Body of pancreas (tissue), 4 donors: ENCODE measurements at regions not wholly inside any gene's neighbourhood (a gene's known extent, or its start where the extent isn't known, plus 50 kb on each side); places are given as distances from the start of the nearest gene placed in this dataset.

Source experiments
- POLR2A ChIP-seq, 3 donors: fragments of 450-650 bp; IDR thresholded peaks; one replicate each; pipeline ENCODE4 v1.6.1; 2016; ENCODE audit warnings: antibody characterized with exemption in 3 of 3, mild to moderate bottlenecking in 2 of 3
- TF ChIP-seq, protein P1 (sequence below), 7 experiments: fragments of 450-650 bp in 4 of 7; fragments of 200-600 bp in 3 of 7; sonication (generic) in 3 of 7; IDR thresholded peaks; one replicate each; pipeline ENCODE4 v1.5.1; 2016 to 2019; ENCODE audit warnings: antibody characterized with exemption in 7 of 7

DNA sequence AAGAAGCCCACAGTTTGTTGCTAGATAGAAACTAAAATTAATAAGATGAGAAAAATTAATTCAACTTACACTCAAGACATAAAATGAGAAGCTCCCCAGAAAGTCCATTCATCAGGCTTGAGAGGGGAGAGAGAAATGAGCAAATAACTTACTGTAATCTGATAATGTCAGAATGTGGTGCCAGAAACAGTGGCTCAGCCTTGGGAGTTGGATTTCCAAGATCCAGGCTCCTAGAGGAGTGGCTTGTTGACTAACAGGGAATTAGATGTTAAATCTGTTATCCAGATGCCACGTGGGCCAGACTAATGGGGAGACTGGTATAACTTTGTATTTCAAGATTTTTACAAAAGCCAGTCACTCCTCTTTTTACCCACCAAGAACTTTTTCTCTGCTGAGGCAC lies 458.2 kb downstream of the GADD45G start:
- TF ChIP-seq, protein P1, sequence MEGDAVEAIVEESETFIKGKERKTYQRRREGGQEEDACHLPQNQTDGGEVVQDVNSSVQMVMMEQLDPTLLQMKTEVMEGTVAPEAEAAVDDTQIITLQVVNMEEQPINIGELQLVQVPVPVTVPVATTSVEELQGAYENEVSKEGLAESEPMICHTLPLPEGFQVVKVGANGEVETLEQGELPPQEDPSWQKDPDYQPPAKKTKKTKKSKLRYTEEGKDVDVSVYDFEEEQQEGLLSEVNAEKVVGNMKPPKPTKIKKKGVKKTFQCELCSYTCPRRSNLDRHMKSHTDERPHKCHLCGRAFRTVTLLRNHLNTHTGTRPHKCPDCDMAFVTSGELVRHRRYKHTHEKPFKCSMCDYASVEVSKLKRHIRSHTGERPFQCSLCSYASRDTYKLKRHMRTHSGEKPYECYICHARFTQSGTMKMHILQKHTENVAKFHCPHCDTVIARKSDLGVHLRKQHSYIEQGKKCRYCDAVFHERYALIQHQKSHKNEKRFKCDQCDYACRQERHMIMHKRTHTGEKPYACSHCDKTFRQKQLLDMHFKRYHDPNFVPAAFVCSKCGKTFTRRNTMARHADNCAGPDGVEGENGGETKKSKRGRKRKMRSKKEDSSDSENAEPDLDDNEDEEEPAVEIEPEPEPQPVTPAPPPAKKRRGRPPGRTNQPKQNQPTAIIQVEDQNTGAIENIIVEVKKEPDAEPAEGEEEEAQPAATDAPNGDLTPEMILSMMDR (IDR thresholded peaks at IDR 0.05) = no peak
- TF ChIP-seq POLR2A (IDR thresholded peaks at IDR 0.05) = no peak
